SJSA1 (cell line): ENCODE measurements at regions not wholly inside any gene's neighbourhood (a gene's known extent, or its start where the extent isn't known, plus 50 kb on each side); places are given as distances from the start of the nearest gene placed in this dataset.
A peak's percentile ranks its signal among the peaks of the same experiment; 100 is the strongest.
"Not testable (repeated sequence)": the region's sequence is repeated elsewhere in the genome, so short reads cannot be mapped to it uniquely, and the experiment has no call there.

Source experiments
- DNase-seq, 2 experiments: peaks; one replicate each; pipeline ENCODE4 v3.0.0-alpha.2; 2015 to 2020; ENCODE audit warnings: low spot score in 2 of 2, low read depth in 1 of 2
- H3K27ac ChIP-seq: fragments of 250-450 bp; sonication (Bioruptor Pico); 2 replicates; pipeline ENCODE4 v1.5.1; 2020; ENCODE audit warnings: mild to moderate bottlenecking, moderate library complexity
- H3K27me3 ChIP-seq: fragments of 250-450 bp; sonication (Bioruptor Pico); replicated peaks from 2 replicates; pipeline ENCODE4 v1.5.1; 2020; ENCODE audit warnings: mild to moderate bottlenecking, moderate library complexity
- H3K36me3 ChIP-seq: fragments of 250-450 bp; sonication (Bioruptor Pico); 2 replicates; pipeline ENCODE4 v1.5.1; 2020; ENCODE audit warnings: mild to moderate bottlenecking
- H3K4me1 ChIP-seq: fragments of 250-450 bp; sonication (Bioruptor Pico); replicated peaks from 2 replicates; pipeline ENCODE4 v1.6.1; 2021; ENCODE audit warnings: mild to moderate bottlenecking
- H3K4me3 ChIP-seq: fragments of 250-450 bp; sonication (Bioruptor Pico); 2 replicates; pipeline ENCODE4 v1.5.1; 2020; ENCODE audit warnings: mild to moderate bottlenecking
- H3K9me3 ChIP-seq: fragments of 250-450 bp; sonication (Bioruptor Pico); replicated peaks from 2 replicates; pipeline ENCODE4 v1.5.1; 2020; ENCODE audit warnings: mild to moderate bottlenecking

DNA sequence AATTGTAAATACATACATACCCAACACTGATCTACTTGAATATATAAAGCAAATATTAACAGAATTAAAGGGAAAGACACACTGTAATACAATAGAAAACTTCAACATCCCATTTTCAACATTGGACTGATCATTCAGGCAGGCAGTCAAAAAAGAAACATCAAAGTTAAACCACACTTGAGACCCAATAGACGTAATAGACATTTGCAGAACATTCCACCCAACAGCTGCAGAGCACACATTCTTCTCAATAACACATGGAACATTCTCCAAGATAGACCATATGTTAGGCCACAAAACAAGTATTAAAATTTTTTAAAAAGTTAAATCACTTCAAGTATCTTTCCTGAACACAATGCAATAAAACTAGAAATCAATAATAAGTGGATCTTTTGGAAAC lies 698.2 kb downstream of the COL12A1 start:
- Histone ChIP-seq H3K27ac (no peak overlapping the region), H3K27me3 (no peaks in the 10 kb centered on the region), H3K4me3 (no peak overlapping the region), H3K36me3 (no peaks in the 10 kb centered on the region), H3K9me3 (peaks cover 3% of the 10 kb centered on the region; the same call in 1 of the 2 replicates), H3K4me1 (no peaks in the 10 kb centered on the region)
- DNase-seq: no peak

DNA sequence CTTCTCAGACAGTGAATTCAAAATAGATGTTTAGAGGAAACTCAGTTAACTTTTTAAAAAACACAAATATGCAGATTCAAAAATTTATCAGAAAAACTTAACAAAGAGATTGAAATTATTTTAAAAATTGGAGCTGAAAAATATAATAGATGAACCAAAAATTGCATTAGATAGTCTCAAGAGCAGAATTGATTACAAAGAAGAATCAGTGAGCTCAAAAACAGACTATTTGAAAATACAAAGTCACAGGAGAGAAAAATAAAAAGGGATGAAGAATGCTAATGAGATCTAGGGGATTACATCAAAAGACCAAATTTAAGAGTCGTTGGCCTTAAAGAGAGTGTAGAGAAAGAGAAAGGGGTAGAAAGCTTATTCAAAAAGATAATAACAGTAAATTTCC lies 700.5 kb downstream of the COL12A1 start:
- no peak for DNase-seq
- H3K36me3 ChIP-seq: no peaks in the 10 kb centered on the region
- H3K4me1 ChIP-seq: no peaks in the 10 kb centered on the region
- no peak overlapping the region for H3K27ac ChIP-seq
- peaks cover 3% of the 10 kb centered on the region; the same call in 1 of the 2 replicates for H3K9me3 ChIP-seq
- no peak overlapping the region for H3K4me3 ChIP-seq
- H3K27me3 ChIP-seq: no peaks in the 10 kb centered on the region

GRCh38 chr6:74504941-74505340 lies 700.9 kb downstream of the COL12A1 start:
- Histone ChIP-seq H3K9me3 (peaks cover 3% of the 10 kb centered on the region; the same call in 1 of the 2 replicates), H3K27ac (no peak overlapping the region), H3K36me3 (no peaks in the 10 kb centered on the region), H3K4me3 (no peak overlapping the region), H3K27me3 (no peaks in the 10 kb centered on the region), H3K4me1 (no peaks in the 10 kb centered on the region)
- DNase-seq: no peak

- Histone ChIP-seq H3K27ac (no peak overlapping the region), H3K36me3 (no peaks in the 10 kb centered on the region), H3K27me3 (no peaks in the 10 kb centered on the region), H3K4me3 (no peak overlapping the region), H3K4me1 (no peaks in the 10 kb centered on the region), H3K9me3 (no peaks in the 10 kb centered on the region)
- no peak for DNase-seq
Measured at GRCh38 chr6:74492587-74492986, 713.3 kb downstream of the COL12A1 start.

DNA sequence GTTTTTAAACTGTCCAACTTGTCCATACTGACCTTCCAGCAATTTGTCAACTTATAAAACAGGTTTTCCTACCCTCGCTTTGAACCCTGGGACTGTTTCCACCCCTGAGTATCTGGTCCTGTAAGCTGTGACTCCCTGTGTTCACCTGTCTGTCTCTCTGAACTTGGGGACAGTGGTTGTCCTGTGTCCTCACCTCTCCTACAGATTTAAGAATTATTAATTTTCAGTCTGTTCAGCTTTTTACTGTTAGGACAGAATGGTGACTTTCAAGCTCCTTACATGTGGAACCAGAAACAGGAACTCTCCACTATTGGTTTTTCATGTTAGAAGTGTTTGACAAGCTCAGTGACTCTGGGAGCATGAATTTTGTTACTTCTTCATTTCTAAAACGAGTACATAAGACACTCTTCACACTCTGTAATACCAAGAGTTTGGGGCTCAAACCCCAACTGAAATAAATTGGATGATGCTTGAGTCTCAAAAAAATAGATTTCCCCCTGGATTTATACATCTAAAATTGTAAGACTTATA lies 713.9 kb downstream of the COL12A1 start:
- no peak for DNase-seq
- Histone ChIP-seq H3K27me3 (no peaks in the 10 kb centered on the region), H3K4me1 (no peaks in the 10 kb centered on the region), H3K9me3 (no peaks in the 10 kb centered on the region), H3K36me3 (no peaks in the 10 kb centered on the region), H3K27ac (no peak overlapping the region), H3K4me3 (no peak overlapping the region)

- H3K27me3 ChIP-seq, H3K4me3 ChIP-seq, H3K36me3 ChIP-seq, H3K4me1 ChIP-seq, H3K27ac ChIP-seq, DNase-seq, H3K9me3 ChIP-seq: not testable (repeated sequence)
Measured at GRCh38 chr6:74488726-74489125, 717.1 kb downstream of the COL12A1 start.

GRCh38 chr6:74482180-74482579 lies 723.7 kb downstream of the COL12A1 start:
- no peaks in the 10 kb centered on the region for H3K27me3 ChIP-seq
- no peaks in the 10 kb centered on the region for H3K9me3 ChIP-seq
- peaks cover 11% of the 10 kb centered on the region for H3K4me1 ChIP-seq
- H3K4me3 ChIP-seq: no peak overlapping the region
- no peaks in the 10 kb centered on the region for H3K36me3 ChIP-seq
- no peak overlapping the region for H3K27ac ChIP-seq
- no peak for DNase-seq

DNA sequence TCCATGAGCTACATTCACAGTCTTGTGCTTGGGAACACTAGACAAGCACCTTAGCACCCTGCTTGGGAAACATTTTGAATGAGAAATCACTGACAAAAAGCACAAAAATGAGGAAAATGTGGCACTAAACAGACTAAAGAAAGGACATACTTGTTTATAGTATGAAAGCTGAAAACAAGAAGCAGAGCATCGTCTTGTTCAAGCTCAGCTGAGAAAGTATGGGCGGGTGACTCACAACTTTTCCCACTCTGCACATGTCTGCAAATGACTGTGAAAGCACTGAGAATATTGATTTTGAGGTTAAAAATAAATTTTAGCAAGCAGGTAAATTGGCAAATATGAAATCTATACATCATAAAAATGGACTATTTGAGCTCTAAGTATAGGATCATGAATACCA lies 725.3 kb downstream of the COL12A1 start:
- no peak overlapping the region for H3K27ac ChIP-seq
- DNase-seq: no peak
- H3K4me3 ChIP-seq: no peak overlapping the region
- no peaks in the 10 kb centered on the region for H3K27me3 ChIP-seq
- H3K9me3 ChIP-seq: no peaks in the 10 kb centered on the region
- H3K36me3 ChIP-seq: no peaks in the 10 kb centered on the region
- peaks cover 11% of the 10 kb centered on the region for H3K4me1 ChIP-seq

- H3K27ac ChIP-seq: no peak overlapping the region
- no peak overlapping the region for H3K4me3 ChIP-seq
- H3K9me3 ChIP-seq: no peaks in the 10 kb centered on the region
- H3K4me1 ChIP-seq: peaks cover 11% of the 10 kb centered on the region
- no peak for DNase-seq
- H3K36me3 ChIP-seq: no peaks in the 10 kb centered on the region
- H3K27me3 ChIP-seq: no peaks in the 10 kb centered on the region
Measured at GRCh38 chr6:74479960-74480359, 725.9 kb downstream of the COL12A1 start.

GRCh38 chr6:74479420-74479819 lies 726.4 kb downstream of the COL12A1 start:
- H3K4me3 ChIP-seq: no peak overlapping the region
- H3K27ac ChIP-seq: no peak overlapping the region
- no peak for DNase-seq
- H3K36me3 ChIP-seq: no peaks in the 10 kb centered on the region
- H3K9me3 ChIP-seq: no peaks in the 10 kb centered on the region
- peaks cover 11% of the 10 kb centered on the region for H3K4me1 ChIP-seq
- H3K27me3 ChIP-seq: no peaks in the 10 kb centered on the region

GRCh38 chr6:74474046-74474445 lies 731.8 kb downstream of the COL12A1 start:
- not testable (repeated sequence) for DNase-seq, H3K27ac ChIP-seq, H3K27me3 ChIP-seq

DNA sequence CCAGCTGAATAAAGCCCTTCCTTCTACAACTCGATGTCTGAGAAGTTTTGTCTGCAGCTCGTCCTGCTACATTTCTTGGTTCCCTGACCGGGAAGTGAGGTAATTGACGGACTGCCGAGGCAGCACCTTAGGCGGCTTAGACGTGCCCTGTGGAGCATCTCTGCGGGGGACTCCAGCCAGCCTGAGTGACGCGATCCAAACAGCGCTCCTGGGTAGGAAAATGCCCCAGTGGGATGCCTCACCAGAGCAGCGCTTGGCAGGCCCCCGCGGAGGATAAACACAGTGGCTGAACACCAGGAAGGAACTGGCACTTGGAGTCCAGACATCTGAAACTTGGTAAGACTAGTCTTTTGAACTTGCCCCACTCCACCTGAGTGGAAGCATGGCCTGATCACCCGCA lies 737.3 kb downstream of the COL12A1 start:
- not testable (repeated sequence) for H3K4me3 ChIP-seq, H3K4me1 ChIP-seq, DNase-seq, H3K27ac ChIP-seq, H3K36me3 ChIP-seq, H3K27me3 ChIP-seq, H3K9me3 ChIP-seq

More at GRCh38 chr6:74474046-74474445, 731.8 kb downstream of the COL12A1 start:
- H3K9me3 ChIP-seq, H3K36me3 ChIP-seq, H3K4me3 ChIP-seq: not testable (repeated sequence)
- peaks cover 11% of the 10 kb centered on the region for H3K4me1 ChIP-seq

- Histone ChIP-seq H3K4me1 (peaks cover 9% of the 10 kb centered on the region), H3K27ac (no peak overlapping the region), H3K36me3 (no peaks in the 10 kb centered on the region), H3K27me3 (no peaks in the 10 kb centered on the region), H3K9me3 (no peaks in the 10 kb centered on the region), H3K4me3 (no peak overlapping the region)
- DNase-seq: peak in 1 of 2 experiments; percentile 6
Measured at GRCh38 chr6:74467533-74468215, 738.2 kb downstream of the COL12A1 start.

DNA sequence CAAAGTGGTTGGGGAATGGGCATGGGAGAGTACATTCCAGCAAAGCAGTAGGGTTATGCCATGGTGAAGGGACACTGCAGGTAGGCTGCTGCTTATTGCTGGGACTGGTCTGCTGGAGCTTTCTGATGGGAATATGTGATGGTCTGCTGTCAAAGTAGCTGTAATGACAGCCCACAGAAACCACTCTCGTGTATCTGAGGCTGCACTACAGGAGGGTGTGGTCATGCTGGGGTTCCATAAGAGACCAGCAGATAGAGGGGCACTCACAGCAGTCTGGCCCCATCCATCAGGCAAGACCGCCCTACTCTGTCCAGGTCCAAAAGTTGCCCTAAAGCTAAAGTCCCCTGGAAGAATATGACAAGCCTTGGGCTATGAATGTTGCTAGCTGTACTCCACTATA lies 739.3 kb downstream of the COL12A1 start:
- Histone ChIP-seq H3K27ac (no peak overlapping the region), H3K4me3 (no peak overlapping the region), H3K36me3 (no peaks in the 10 kb centered on the region), H3K9me3 (no peaks in the 10 kb centered on the region), H3K4me1 (peaks cover 9% of the 10 kb centered on the region), H3K27me3 (no peaks in the 10 kb centered on the region)
- no peak for DNase-seq

DNA sequence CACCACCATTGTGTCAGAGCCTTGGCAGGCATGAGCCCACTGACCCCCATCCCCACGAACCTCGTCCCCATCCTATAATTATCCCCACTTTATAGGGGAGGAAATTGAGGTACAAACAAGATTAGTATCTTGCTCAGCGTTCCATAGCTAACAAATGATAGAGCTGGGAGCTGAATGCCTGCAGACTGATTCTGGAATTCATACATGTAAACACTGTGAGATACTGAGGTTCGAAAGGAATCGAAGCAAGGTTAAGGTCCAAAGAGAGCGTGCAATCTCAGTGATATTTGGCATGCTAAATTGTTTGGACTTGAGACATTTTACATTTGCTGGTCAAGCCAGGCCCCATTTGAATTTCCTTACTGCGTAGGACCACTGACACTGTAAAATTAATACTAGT lies 746.6 kb downstream of the COL12A1 start:
- H3K4me3 ChIP-seq: no peak overlapping the region
- no peak for DNase-seq
- peaks cover 8% of the 10 kb centered on the region; the same call in 1 of the 2 replicates for H3K4me1 ChIP-seq
- H3K9me3 ChIP-seq: no peaks in the 10 kb centered on the region
- H3K27me3 ChIP-seq: no peaks in the 10 kb centered on the region
- no peaks in the 10 kb centered on the region for H3K36me3 ChIP-seq
- no peak overlapping the region for H3K27ac ChIP-seq
